Stimulated activated CD4-positive, alpha-beta T cell treated with anti-CD3 and anti-CD28 coated beads, Interleukin-1b, Interleukin-23, amount 100 ng/mL, for 4 hours (primary cell): ENCODE measurements at regions not wholly inside any gene's neighbourhood (a gene's known extent, or its start where the extent isn't known, plus 50 kb on each side); places are given as distances from the start of the nearest gene placed in this dataset.

ENCODE experiments used
- DNase-seq, 2 donors: peaks; one replicate each; pipeline ENCODE4 v3.0.0-alpha.2; 2020; ENCODE audit warnings: low read depth in 2 of 2

GRCh38 chr1:34606504-34606903, 148.3 kb upstream of the GJB5 start:
- DNase-seq, result no peak

- DNase-seq, result no peak
These were observed 144.8 kb upstream of the GJB5 start for GRCh38 chr1:34610063-34610462.

DNA sequence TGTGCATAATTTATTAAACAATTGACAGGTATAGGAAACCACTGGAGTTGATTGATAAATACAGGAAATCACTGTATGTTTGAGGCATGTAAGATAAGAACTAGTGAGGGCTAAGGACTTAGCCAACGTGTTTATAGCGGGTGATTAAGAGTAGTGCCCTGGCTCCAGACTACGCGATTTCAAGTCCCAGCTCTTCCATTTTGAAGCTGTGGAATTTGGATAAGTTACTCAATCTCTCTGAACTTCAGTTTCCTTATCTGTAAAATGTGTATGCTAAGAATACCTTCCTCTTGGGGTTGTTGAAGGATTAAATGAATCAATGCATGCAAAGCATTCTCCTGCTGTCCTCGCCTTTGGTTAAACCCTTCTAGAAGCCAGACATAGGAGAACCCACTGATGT, 143.3 kb upstream of the GJB5 start:
- DNase-seq, result no peak

DNA sequence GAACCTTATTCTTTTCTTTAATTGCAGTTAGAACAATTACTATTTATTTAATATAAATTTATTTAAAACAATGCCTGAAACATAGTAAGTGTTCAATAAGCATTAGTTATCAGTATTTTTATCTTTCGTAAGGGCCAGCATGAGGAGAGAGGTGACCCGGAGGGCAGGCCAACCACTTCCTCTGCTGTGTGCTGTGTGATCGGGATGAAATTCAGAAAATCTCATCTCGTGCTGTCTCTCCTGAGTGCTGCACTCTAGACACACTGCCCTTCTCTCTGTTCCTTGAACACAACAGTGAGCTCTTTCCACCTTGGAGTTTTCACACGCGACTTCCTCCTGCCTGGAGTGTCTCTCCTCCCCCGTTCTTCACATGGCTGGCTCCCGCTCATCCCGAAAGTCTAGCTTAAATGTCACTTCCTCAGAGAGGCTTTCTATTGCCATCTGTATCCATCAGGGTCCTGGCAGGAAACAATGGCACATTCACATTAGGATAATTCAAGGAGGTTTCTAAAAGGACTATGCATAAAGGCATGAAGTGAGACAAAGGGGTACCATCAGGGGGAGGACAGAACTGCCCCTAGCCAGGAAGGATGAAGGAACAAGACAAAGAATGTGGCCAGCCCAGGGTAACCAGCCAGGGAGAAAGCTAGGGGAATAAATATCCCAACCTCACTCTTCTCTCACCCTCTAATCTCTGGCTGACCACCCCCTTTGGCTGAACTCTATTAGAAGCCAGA, 142.6 kb upstream of the GJB5 start:
- no peak for DNase-seq

DNA sequence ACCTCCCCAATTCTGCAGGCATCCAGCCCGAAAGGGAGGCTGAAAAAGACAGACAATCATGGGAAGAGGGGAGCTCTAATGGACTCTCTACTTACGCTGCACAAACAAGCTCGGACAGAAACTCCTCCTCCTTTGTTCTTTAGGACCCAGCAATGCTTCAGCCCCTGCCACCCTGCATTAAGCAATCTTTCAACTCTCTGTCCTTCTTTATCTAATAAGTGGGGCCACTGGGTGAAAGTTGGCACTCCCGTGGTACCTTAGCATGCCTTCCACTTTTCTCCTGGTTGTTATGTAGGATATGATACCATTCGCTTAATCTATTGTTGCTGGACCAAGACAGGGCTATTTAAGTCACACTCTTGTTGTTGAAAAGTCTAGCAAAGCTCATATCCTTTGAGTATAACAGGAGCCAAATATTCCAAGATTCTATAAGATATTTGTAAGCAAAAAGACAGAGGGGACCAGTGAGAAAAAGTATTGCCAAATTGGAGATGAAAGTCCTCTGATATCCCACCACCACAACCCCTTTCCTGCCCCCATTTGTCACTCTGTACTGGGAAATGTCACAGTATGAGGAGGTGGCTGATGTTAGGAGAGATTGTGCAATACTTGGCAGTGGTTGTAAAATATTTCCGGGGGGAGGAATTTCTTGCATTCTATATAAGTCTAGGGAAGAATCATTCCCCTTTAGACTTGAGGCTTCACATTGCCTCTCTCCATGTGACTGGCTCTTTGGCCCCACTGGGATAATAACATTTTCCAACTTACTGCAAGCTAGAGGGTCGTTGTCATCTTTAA, 137.3 kb upstream of the GJB5 start:
- no peak for DNase-seq

- DNase-seq, result no peak
These were observed 136.5 kb upstream of the GJB5 start for GRCh38 chr1:34618381-34618780.

DNA sequence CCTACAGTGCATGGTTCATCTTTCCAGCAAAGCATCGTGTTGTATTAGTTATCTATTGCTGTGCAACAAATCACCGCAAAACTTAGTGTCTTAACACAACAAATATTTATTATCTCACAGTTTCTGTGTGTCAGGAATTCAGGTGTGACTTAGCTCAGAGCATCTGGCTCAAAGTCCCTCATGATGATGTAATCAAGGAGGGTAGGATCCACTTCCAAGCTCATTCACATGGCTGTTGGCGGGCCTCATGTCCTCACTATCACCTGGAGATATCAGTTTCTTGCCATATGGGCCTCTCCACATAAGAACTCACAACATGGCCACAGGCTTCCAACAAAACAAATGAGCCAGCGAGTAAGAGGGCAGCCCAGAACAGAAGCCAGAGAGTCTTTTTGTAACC, 135.6 kb upstream of the GJB5 start:
- no peak for DNase-seq

DNA sequence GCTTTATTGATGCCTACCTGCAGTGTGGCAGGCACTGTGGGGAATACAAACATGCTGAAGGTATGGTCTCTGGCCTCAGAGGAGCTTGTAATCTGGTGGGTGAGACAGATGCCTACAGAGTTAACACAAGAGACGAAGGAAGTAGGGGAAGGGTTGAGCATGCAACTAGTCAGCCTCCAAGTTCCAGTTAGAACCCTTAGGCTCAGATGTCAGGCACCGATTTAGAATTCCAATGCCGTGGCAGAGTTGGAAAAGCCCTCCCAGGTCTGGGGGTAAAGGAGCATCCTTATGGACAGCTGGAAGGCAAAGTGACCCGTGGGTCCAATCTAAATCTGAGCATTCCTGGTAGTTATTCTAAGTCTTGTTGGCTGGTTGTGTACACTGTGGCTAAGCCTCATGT, 132.9 kb upstream of the GJB5 start:
- DNase-seq, result no peak

DNA sequence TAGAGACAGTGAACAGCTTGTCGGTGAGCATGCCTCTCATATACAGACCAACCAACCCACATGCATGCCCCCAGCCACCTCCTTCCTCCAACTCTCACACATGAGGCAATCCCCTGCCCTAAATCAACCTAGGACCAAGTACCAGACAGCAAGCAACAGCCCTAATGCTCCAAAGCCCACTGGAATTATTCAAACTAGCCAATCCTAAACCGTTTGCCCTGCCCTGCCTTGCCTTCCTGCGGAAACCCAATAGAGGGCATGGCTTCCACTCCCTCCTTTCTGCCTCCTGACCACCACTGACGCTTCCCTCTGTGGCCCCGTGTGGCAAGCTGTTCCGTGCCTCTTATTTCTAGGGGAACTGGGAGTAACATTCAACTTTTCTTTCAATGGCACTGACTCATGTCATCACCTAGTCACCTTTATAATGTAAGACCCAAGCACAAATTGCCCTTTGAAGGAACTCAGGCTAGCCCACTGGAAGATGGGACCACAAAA, 129.3 kb upstream of the GJB5 start:
- DNase-seq, result no peak

GRCh38 chr1:34627465-34628240, 127.2 kb upstream of the GJB5 start:
- no peak for DNase-seq

- no peak for DNase-seq
These were observed 123.7 kb upstream of the GJB5 start for GRCh38 chr1:34631126-34631525.

DNA sequence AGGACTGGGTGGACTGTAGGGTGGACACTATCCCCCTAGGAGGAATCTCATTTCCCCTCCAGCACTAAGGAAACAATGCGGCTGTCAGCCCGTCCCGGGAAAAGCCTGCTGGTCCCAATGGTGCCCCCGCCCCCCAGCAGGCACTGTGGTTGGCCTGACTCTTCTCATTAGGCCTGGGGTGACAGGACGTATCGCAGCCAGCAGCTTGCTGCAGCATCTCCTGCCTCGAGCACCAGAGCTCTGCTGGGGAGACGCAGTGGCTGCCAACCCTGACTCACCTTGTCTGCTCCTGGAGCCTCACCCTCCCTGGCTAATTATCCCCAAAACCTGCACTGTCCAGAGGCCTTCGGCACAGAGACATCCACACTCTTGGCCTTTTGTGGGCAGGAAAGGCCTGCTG, 115.1 kb upstream of the GJB5 start:
- DNase-seq, result no peak

GRCh38 chr1:34640654-34641401, 114.0 kb upstream of the GJB5 start:
- no peak for DNase-seq

GRCh38 chr1:34642679-34643078, 112.2 kb upstream of the GJB5 start:
- no peak for DNase-seq

- DNase-seq, result no peak
These were observed 109.6 kb upstream of the GJB5 start for GRCh38 chr1:34645109-34645688.

- no peak for DNase-seq
These were observed 108.9 kb upstream of the GJB5 start for GRCh38 chr1:34645919-34646318.

GRCh38 chr1:34648501-34648900, 106.3 kb upstream of the GJB5 start:
- DNase-seq, result no peak

DNA sequence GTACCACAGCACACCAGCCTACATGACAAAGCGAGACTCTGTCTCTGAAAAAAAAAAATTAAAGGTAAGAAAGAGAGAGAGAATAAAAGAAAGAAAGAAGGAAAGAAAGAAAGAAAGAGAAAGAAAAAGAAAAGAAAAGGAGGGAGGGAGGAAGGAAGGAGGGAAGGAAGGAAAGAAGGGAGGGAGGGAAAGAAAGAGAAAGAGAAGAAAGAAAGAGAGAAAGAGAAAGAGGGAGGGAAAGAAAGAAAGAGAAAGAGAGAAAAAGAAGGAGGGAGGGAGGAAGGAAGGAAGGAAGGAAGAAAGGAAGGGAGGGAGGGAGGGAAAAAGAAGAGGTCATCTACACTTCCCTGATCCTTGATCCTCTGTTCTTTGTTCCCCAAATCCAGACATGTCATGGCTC, 104.8 kb upstream of the GJB5 start:
- DNase-seq, result no peak

- no peak for DNase-seq
These were observed 104.0 kb upstream of the GJB5 start for GRCh38 chr1:34650800-34651199.

DNA sequence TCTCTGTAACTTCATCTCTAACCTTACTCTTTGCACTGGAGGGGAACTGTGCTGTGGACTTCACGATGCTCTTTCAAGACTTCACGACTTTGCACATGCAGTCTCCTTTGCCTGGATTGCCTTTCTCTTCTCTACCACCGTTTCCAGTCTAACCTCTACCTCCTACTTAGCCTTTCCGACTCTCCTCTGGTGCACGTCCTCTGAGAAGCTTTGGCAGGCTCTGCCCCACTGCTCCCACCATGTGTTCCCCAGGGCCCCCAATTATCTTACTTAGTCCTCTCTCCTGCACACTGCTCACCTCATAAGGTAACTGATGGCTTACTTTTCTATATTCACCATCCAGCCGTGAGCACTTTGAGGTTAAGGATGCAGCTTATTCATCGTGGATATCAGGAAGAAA, 101.7 kb upstream of the GJB5 start:
- no peak for DNase-seq

- no peak for DNase-seq
These were observed 99.5 kb upstream of the GJB5 start for GRCh38 chr1:34655206-34655874.
